Fibroblast of lung (primary cell): ENCODE measurements at regions not wholly inside any gene's neighbourhood (a gene's known extent, or its start where the extent isn't known, plus 50 kb on each side); places are given as distances from the start of the nearest gene placed in this dataset.

Experiments used
- DNase-seq, 2 donors: peaks; one replicate each; pipeline versions ENCODE4 v3.0.0 to v3.0.0-alpha.2; 2010; ENCODE audit warnings: low read depth in 2 of 2
- H2AFZ ChIP-seq: 2 replicates; pipeline ENCODE4 v1.5.1; 2012; ENCODE audit warnings: low read length, control low read depth, inconsistent platforms
- H3K27ac ChIP-seq: 2 replicates; pipeline ENCODE4 v1.5.1; 2011; ENCODE audit warnings: low read length, control low read depth; ENCODE audit not compliant: insufficient read depth
- H3K27me3 ChIP-seq: 2 replicates; pipeline ENCODE4 v1.5.1; 2011; ENCODE audit warnings: mild to moderate bottlenecking, low read length; ENCODE audit not compliant: control insufficient read depth, insufficient read depth
- H3K36me3 ChIP-seq: 2 replicates; pipeline ENCODE4 v1.5.1; 2011; ENCODE audit warnings: low read length; ENCODE audit not compliant: control insufficient read depth, insufficient read depth
- H3K4me1 ChIP-seq: 2 replicates; pipeline ENCODE4 v1.5.1; 2011; ENCODE audit warnings: low read length; ENCODE audit not compliant: control insufficient read depth, insufficient read depth; ENCODE audit errors: extremely low read depth
- H3K4me2 ChIP-seq: 2 replicates; pipeline ENCODE4 v1.5.1; 2011; ENCODE audit warnings: low read length, control low read depth; ENCODE audit not compliant: insufficient read depth; ENCODE audit errors: extremely low read depth
- H3K4me3 ChIP-seq, 4 experiments: fragments of 200-600 bp in 1 of 4; sonication (generic) in 1 of 4; replicated peaks in 1 of 4; 2 replicates each; pipeline ENCODE4 v1.5.1; 2011 to 2016; ENCODE audit warnings: low read length in 4 of 4, low read depth in 3 of 4, mild to moderate bottlenecking in 3 of 4, control low read depth in 2 of 4, inconsistent platforms in 1 of 4, mixed read lengths in 1 of 4; ENCODE audit not compliant: insufficient read depth in 1 of 4; ENCODE audit errors: control extremely low read depth in 1 of 4
- H3K79me2 ChIP-seq: 2 replicates; pipeline ENCODE4 v1.5.1; 2012; ENCODE audit warnings: mild to moderate bottlenecking, low read length, inconsistent platforms; ENCODE audit not compliant: control insufficient read depth, insufficient read depth
- H3K9ac ChIP-seq: 2 replicates; pipeline ENCODE4 v1.5.1; 2011; ENCODE audit warnings: mild to moderate bottlenecking, low read length, control low read depth; ENCODE audit not compliant: insufficient read depth
- H3K9me3 ChIP-seq: 2 replicates; pipeline ENCODE4 v1.5.1; 2012; ENCODE audit warnings: low read depth, low read length; ENCODE audit not compliant: control insufficient read depth, insufficient read depth
- H4K20me1 ChIP-seq: 2 replicates; pipeline ENCODE4 v1.5.1; 2011; ENCODE audit warnings: low read length; ENCODE audit not compliant: control insufficient read depth, insufficient read depth; ENCODE audit errors: extremely low read depth
- CTCF ChIP-seq, 2 donors: IDR thresholded peaks in 1 of 2; conservative IDR thresholded peaks in 1 of 2; 1 replicate in 1 of 2; 2 replicates in 1 of 2; pipeline ENCODE4 v1.5.1; 2011 to 2012; ENCODE audit warnings: low read length in 2 of 2, control low read depth in 1 of 2, inconsistent platforms in 1 of 2, low read depth in 1 of 2, mild to moderate bottlenecking in 1 of 2
- EZH2 ChIP-seq: IDR thresholded peaks from 2 replicates; pipeline ENCODE4 v1.5.1; 2012; ENCODE audit warnings: low read length, control low read depth, mild to moderate bottlenecking; ENCODE audit errors: missing control alignments

- peak; percentile 39 to 57 for DNase-seq
- peaks cover 3% of the 10 kb centered on the region for H3K4me1 ChIP-seq
- no peak overlapping the region for H2AFZ ChIP-seq
Observed at GRCh38 chr3:64878362-64878761, 190.6 kb upstream of the ADAMTS9 start.

GRCh38 chr3:64873400-64873799, 185.6 kb upstream of the ADAMTS9 start:
- no peak overlapping the region for H3K27ac ChIP-seq
- no peaks in the 10 kb centered on the region for H3K36me3 ChIP-seq
- no peaks in the 10 kb centered on the region for H3K79me2 ChIP-seq
- peak in 1 of 2 donors; percentile 19 for DNase-seq
- no peak overlapping the region for H2AFZ ChIP-seq
- H4K20me1 ChIP-seq = no peaks in the 10 kb centered on the region
- H3K4me2 ChIP-seq = no peak overlapping the region
- no peaks in the 10 kb centered on the region for H3K9me3 ChIP-seq
- H3K4me3 ChIP-seq = no peak overlapping the region
- TF ChIP-seq CTCF (conservative IDR thresholded peaks at IDR 0.05 in 1 of 2, IDR thresholded peaks at IDR 0.05 in 1 of 2; ENCODE audit: low read depth in 1 of 2, low read length in 2 of 2) = no peak
- no peak for TF ChIP-seq EZH2
- no peak overlapping the region for H3K9ac ChIP-seq
- H3K27me3 ChIP-seq = no peaks in the 10 kb centered on the region
- peaks cover 3% of the 10 kb centered on the region for H3K4me1 ChIP-seq

More at GRCh38 chr3:64878362-64878761, 190.6 kb upstream of the ADAMTS9 start:
- H3K4me2 ChIP-seq = no peak overlapping the region
- no peaks in the 10 kb centered on the region for H3K36me3 ChIP-seq
- no peak for TF ChIP-seq CTCF (conservative IDR thresholded peaks at IDR 0.05 in 1 of 2, IDR thresholded peaks at IDR 0.05 in 1 of 2; ENCODE audit: low read depth in 1 of 2, low read length in 2 of 2)
- TF ChIP-seq EZH2 = no peak
- no peak overlapping the region for H3K27ac ChIP-seq
- H3K9ac ChIP-seq = no peak overlapping the region
- no peaks in the 10 kb centered on the region for H4K20me1 ChIP-seq
- H3K79me2 ChIP-seq = no peaks in the 10 kb centered on the region
- H3K27me3 ChIP-seq = no peaks in the 10 kb centered on the region
- H3K4me3 ChIP-seq = no peak overlapping the region
- H3K9me3 ChIP-seq = no peaks in the 10 kb centered on the region

- Histone ChIP-seq H3K4me1 (no peaks in the 10 kb centered on the region), H3K9me3 (no peaks in the 10 kb centered on the region), H3K4me3 (no peak overlapping the region), H4K20me1 (no peaks in the 10 kb centered on the region), H3K27me3 (no peaks in the 10 kb centered on the region), H3K79me2 (no peaks in the 10 kb centered on the region), H3K9ac (no peak overlapping the region), H3K27ac (no peak overlapping the region), H2AFZ (no peak overlapping the region), H3K36me3 (no peaks in the 10 kb centered on the region), H3K4me2 (no peak overlapping the region)
- no peak for TF ChIP-seq CTCF (conservative IDR thresholded peaks at IDR 0.05 in 1 of 2, IDR thresholded peaks at IDR 0.05 in 1 of 2; ENCODE audit: low read depth in 1 of 2, low read length in 2 of 2)
- no peak for TF ChIP-seq EZH2
- DNase-seq = no peak
Observed at GRCh38 chr3:64872345-64872744, 184.5 kb upstream of the ADAMTS9 start.
